Smooth muscle cell (in vitro differentiated cells): ENCODE measurements at regions not wholly inside any gene's neighbourhood (a gene's known extent, or its start where the extent isn't known, plus 50 kb on each side); places are given as distances from the start of the nearest gene placed in this dataset.

Experiments
- DNase-seq: peaks from one replicate; lab custom pipeline; 2025; ENCODE audit not compliant: unreplicated experiment; lab: John Stamatoyannopoulos, UW
- H2AFZ ChIP-seq: fragments of 200-600 bp; sonication (generic); 2 replicates; pipeline ENCODE4 v1.6.0; 2016; ENCODE audit warnings: antibody characterized with exemption, low read depth, mild to moderate bottlenecking
- H3F3A ChIP-seq: fragments of 200-600 bp; sonication (generic); 2 replicates; pipeline ENCODE4 v1.6.0; 2017; ENCODE audit warnings: antibody characterized with exemption, low read depth
- H3K27ac ChIP-seq: fragments of 200-600 bp; sonication (generic); 2 replicates; pipeline ENCODE4 v1.5.1; 2016; ENCODE audit warnings: low read depth, mild to moderate bottlenecking
- H3K27me3 ChIP-seq: fragments of 200-600 bp; sonication (generic); 2 replicates; pipeline ENCODE4 v1.6.1; 2016; ENCODE audit warnings: low read depth, mild to moderate bottlenecking
- H3K36me3 ChIP-seq: fragments of 200-600 bp; sonication (generic); 2 replicates; pipeline ENCODE4 v1.5.1; 2016; ENCODE audit warnings: low read depth
- H3K4me1 ChIP-seq: fragments of 200-600 bp; sonication (generic); 2 replicates; pipeline ENCODE4 v1.5.1; 2016; ENCODE audit warnings: low read depth
- H3K4me2 ChIP-seq: fragments of 200-600 bp; sonication (generic); 2 replicates; pipeline ENCODE4 v1.6.0; 2016; ENCODE audit warnings: mild to moderate bottlenecking
- H3K4me3 ChIP-seq: fragments of 200-600 bp; sonication (generic); 2 replicates; pipeline ENCODE4 v1.5.1; 2016; ENCODE audit warnings: mild to moderate bottlenecking
- H3K79me2 ChIP-seq: fragments of 200-600 bp; sonication (generic); 2 replicates; pipeline ENCODE4 v1.6.0; 2016; ENCODE audit warnings: low read depth, mild to moderate bottlenecking
- H3K9ac ChIP-seq: fragments of 200-600 bp; sonication (generic); 2 replicates; pipeline ENCODE4 v1.6.0; 2016; ENCODE audit warnings: low read depth
- H3K9me3 ChIP-seq: fragments of 200-600 bp; sonication (generic); replicated peaks from 2 replicates; pipeline ENCODE4 v1.5.1; 2016; ENCODE audit warnings: low read depth
- H4K20me1 ChIP-seq: fragments of 200-600 bp; sonication (generic); 2 replicates; pipeline ENCODE4 v1.6.0; 2016; ENCODE audit warnings: low read depth
- CTCF ChIP-seq: fragments of 200-600 bp; sonication (generic); IDR thresholded peaks from 2 replicates; pipeline ENCODE4 v1.5.1; 2017; ENCODE audit warnings: borderline replicate concordance, mild to moderate bottlenecking, antibody characterized with exemption; ENCODE audit not compliant: insufficient read depth, poor library complexity, severe bottlenecking
- WGBS: methylation state at CpG from one replicate; pipeline ENCODE4 v1.1.7; 2016; ENCODE audit warnings: low lambda C conversion rate; 5-methylcytosine and 5-hydroxymethylcytosine counted together

- WGBS: 30% methylated on average over 3 of the region's 3 CpGs
- H3K4me3 ChIP-seq: no peak overlapping the region
- H3K9me3 ChIP-seq: no peaks in the 10 kb centered on the region
- DNase-seq: no peak
- no peaks in the 10 kb centered on the region for H3F3A ChIP-seq
- H2AFZ ChIP-seq: no peak overlapping the region
- no peak overlapping the region for H3K9ac ChIP-seq
- H3K36me3 ChIP-seq: no peaks in the 10 kb centered on the region
- no peak for TF ChIP-seq CTCF
- no peak overlapping the region for H3K4me2 ChIP-seq
- no peak overlapping the region for H3K27ac ChIP-seq
- no peaks in the 10 kb centered on the region for H3K79me2 ChIP-seq
- H3K27me3 ChIP-seq: no peaks in the 10 kb centered on the region
- H3K4me1 ChIP-seq: no peaks in the 10 kb centered on the region
- H4K20me1 ChIP-seq: no peaks in the 10 kb centered on the region
Observed at GRCh38 chr14:26926585-26926984, 328.8 kb upstream of the NOVA1 start.

GRCh38 chr14:26928019-26928418 lies 330.2 kb upstream of the NOVA1 start:
- Histone ChIP-seq H3K9ac (no peak overlapping the region), H2AFZ (peak overlapping the region; percentile 37)

GRCh38 chr14:26929361-26929760 lies 331.5 kb upstream of the NOVA1 start:
- H3K4me1 ChIP-seq: no peaks in the 10 kb centered on the region

More at GRCh38 chr14:26928019-26928418, 330.2 kb upstream of the NOVA1 start:
- H4K20me1 ChIP-seq: no peaks in the 10 kb centered on the region
- TF ChIP-seq CTCF: no peak
- no peak for DNase-seq
- H3K79me2 ChIP-seq: no peaks in the 10 kb centered on the region
- no peaks in the 10 kb centered on the region for H3K9me3 ChIP-seq
- 69% methylated on average over 2 of the region's 2 CpGs for WGBS
- H3K27me3 ChIP-seq: no peaks in the 10 kb centered on the region
- H3K27ac ChIP-seq: no peak overlapping the region
- H3K36me3 ChIP-seq: no peaks in the 10 kb centered on the region
- H3K4me1 ChIP-seq: no peaks in the 10 kb centered on the region
- no peak overlapping the region for H3K4me2 ChIP-seq
- H3K4me3 ChIP-seq: no peak overlapping the region
- H3F3A ChIP-seq: no peaks in the 10 kb centered on the region

More at GRCh38 chr14:26929361-26929760, 331.5 kb upstream of the NOVA1 start:
- WGBS: 71% methylated on average over 3 of the region's 3 CpGs
- Histone ChIP-seq H3F3A (no peaks in the 10 kb centered on the region), H3K27ac (no peak overlapping the region), H3K9ac (no peak overlapping the region), H3K27me3 (no peaks in the 10 kb centered on the region), H3K36me3 (no peaks in the 10 kb centered on the region), H2AFZ (no peak overlapping the region), H3K4me3 (no peak overlapping the region), H3K79me2 (no peaks in the 10 kb centered on the region), H3K4me2 (no peak overlapping the region), H4K20me1 (no peaks in the 10 kb centered on the region), H3K9me3 (no peaks in the 10 kb centered on the region)
- no peak for TF ChIP-seq CTCF
- DNase-seq: no peak
